Neural progenitor cell (in vitro differentiated cells): ENCODE measurements at regions not wholly inside any gene's neighbourhood (a gene's known extent, or its start where the extent isn't known, plus 50 kb on each side); places are given as distances from the start of the nearest gene placed in this dataset.

ENCODE experiments used
- EZH2 ChIP-seq: fragments of 200-600 bp; sonication (generic); IDR thresholded peaks from 2 replicates; pipeline ENCODE4 v1.6.1; 2017; ENCODE audit warnings: antibody characterized with exemption, mild to moderate bottlenecking, moderate library complexity
- TF ChIP-seq, protein P1 (sequence below): fragments of 200-600 bp; sonication (generic); IDR thresholded peaks from 2 replicates; pipeline ENCODE4 v1.5.1; 2017; ENCODE audit warnings: antibody characterized with exemption, mild to moderate bottlenecking

DNA sequence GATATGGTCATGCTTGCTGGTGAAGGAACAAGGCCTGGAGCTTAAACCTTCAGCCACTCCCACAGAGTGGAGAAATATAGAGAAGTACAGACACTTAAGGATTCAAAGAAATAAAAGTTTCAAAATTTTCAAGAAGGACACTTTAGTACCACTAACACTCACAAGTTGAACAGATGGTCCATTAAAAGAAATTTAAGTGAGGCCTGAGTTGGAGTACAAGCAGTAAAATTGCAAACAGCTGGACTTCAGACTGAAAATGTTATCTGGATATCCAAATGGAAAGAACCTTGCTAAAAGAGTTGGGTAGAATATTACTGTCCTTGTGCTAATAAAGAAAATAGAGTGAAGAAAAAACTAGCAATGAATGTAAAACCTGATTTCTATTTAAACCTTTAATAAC lies 397.1 kb upstream of the KCNMB2 start:
- TF ChIP-seq, protein P1, sequence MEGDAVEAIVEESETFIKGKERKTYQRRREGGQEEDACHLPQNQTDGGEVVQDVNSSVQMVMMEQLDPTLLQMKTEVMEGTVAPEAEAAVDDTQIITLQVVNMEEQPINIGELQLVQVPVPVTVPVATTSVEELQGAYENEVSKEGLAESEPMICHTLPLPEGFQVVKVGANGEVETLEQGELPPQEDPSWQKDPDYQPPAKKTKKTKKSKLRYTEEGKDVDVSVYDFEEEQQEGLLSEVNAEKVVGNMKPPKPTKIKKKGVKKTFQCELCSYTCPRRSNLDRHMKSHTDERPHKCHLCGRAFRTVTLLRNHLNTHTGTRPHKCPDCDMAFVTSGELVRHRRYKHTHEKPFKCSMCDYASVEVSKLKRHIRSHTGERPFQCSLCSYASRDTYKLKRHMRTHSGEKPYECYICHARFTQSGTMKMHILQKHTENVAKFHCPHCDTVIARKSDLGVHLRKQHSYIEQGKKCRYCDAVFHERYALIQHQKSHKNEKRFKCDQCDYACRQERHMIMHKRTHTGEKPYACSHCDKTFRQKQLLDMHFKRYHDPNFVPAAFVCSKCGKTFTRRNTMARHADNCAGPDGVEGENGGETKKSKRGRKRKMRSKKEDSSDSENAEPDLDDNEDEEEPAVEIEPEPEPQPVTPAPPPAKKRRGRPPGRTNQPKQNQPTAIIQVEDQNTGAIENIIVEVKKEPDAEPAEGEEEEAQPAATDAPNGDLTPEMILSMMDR, result no peak
- TF ChIP-seq EZH2, result no peak
